ENCODE measurements at regions not wholly inside any gene's neighbourhood (a gene's known extent, or its start where the extent isn't known, plus 50 kb on each side); places are given as distances from the start of the nearest gene placed in this dataset.

DNA sequence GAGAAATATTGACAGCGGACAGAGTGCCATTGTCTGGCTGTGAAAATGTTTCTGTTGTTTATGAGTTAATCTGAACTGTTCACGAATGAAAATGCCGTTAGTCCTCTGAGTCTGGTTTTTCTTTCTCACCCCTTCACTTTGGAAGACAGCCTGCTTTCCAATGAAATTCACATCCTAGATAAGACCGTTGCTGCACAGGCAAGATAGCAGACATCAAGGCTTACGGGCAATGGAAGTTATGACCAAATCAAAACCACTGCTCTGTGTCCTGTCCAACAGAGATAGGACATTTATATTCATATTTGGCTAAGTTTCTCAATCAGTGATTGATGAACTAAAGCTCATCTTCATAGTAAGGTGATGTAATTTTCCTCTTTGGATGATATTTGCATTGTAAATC is 180.0 kb upstream of the DMAC1 start:
- TF ChIP-seq CTCF (IDR thresholded peaks at IDR 0.05), result no peak
- no peak for TF ChIP-seq POLR2A (IDR thresholded peaks at IDR 0.05)
- no peak for TF ChIP-seq POLR2AphosphoS5 (IDR thresholded peaks at IDR 0.05)
